Fibroblast of lung (primary cell): ENCODE measurements at regions not wholly inside any gene's neighbourhood (a gene's known extent, or its start where the extent isn't known, plus 50 kb on each side); places are given as distances from the start of the nearest gene placed in this dataset.

Experiments
- CTCF ChIP-seq, 2 donors: IDR thresholded peaks in 1 of 2; conservative IDR thresholded peaks in 1 of 2; 1 replicate in 1 of 2; 2 replicates in 1 of 2; pipeline ENCODE4 v1.5.1; 2011 to 2012; ENCODE audit warnings: low read length in 2 of 2, control low read depth in 1 of 2, inconsistent platforms in 1 of 2, low read depth in 1 of 2, mild to moderate bottlenecking in 1 of 2
- EZH2 ChIP-seq: IDR thresholded peaks from 2 replicates; pipeline ENCODE4 v1.5.1; 2012; ENCODE audit warnings: low read length, control low read depth, mild to moderate bottlenecking; ENCODE audit errors: missing control alignments

- TF ChIP-seq CTCF (conservative IDR thresholded peaks at IDR 0.05 in 1 of 2, IDR thresholded peaks at IDR 0.05 in 1 of 2; ENCODE audit: low read depth in 1 of 2, low read length in 2 of 2) (no peak), EZH2 (no peak)
These were observed 112.7 kb downstream of the GJA1 start for GRCh38 chr6:121548131-121548530.
